ENCODE measurements at regions not wholly inside any gene's neighbourhood (a gene's known extent, or its start where the extent isn't known, plus 50 kb on each side); places are given as distances from the start of the nearest gene placed in this dataset.

DNA sequence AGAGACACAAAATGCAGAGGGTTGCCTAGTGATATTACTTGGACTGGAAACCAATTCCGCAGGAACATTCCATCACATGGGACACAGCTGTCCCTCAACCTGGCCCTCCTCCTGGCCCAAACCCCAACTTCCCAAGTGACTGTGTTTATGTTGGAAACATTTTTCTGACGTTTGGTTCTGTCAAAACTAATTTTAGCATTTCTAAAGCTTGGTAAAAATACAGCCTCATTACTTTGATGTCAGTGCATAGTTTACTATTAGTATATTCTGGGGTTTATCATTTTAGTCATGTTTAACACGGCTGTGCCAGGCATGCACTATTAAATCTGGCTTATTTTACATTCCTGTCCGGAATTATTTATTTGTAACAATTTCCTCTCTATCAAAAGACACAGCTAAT is 69.9 kb downstream of the GLI2 start:
- TF ChIP-seq, protein P1, sequence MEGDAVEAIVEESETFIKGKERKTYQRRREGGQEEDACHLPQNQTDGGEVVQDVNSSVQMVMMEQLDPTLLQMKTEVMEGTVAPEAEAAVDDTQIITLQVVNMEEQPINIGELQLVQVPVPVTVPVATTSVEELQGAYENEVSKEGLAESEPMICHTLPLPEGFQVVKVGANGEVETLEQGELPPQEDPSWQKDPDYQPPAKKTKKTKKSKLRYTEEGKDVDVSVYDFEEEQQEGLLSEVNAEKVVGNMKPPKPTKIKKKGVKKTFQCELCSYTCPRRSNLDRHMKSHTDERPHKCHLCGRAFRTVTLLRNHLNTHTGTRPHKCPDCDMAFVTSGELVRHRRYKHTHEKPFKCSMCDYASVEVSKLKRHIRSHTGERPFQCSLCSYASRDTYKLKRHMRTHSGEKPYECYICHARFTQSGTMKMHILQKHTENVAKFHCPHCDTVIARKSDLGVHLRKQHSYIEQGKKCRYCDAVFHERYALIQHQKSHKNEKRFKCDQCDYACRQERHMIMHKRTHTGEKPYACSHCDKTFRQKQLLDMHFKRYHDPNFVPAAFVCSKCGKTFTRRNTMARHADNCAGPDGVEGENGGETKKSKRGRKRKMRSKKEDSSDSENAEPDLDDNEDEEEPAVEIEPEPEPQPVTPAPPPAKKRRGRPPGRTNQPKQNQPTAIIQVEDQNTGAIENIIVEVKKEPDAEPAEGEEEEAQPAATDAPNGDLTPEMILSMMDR (IDR thresholded peaks at IDR 0.05): no peak
- TF ChIP-seq EP300 (IDR thresholded peaks at IDR 0.05): peak; percentile 10 to 19
